ENCODE measurements at regions not wholly inside any gene's neighbourhood (a gene's known extent, or its start where the extent isn't known, plus 50 kb on each side); places are given as distances from the start of the nearest gene placed in this dataset.

DNA sequence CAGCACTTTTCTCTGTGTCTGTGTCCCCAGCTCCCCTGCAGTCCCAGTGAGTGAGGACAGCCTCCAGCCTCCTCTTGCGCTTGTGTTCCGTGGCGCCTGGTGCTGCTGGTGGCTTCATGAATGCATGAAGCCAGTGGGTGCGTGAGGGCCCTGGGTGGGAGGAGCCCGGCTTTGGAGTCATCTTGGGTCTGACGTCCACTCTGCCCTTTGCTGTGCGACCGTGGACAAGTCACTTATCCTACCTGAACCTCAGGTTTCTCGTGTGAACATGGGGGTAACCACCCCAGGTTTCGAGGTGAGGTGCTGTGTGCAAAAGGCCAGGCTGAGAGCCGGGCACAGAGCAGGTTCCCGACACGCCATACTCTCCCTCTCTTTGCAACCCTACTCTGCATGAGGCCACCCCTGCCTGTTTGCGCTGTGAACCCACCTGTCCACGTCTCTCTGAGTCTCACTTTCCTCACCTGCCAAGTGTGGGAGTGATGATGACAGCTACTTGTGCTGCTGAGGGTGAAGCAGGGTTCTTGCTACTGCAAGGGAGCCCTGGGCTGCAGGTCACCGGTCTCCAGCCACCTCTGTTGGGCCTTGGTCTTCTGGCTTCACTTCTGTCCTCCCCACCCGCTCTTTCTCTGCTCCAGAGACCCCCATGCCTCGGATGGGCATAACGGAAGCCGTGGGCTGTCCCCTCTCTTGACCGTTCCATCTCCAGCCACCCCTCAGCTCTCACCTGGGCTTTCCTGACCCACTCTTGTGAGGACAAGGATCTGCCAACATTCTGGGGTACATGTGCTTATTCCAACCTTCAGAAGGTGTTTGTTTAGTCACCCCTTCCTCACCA, 537.6 kb downstream of the TBC1D22A start:
- DNase-seq, result no peak

DNA sequence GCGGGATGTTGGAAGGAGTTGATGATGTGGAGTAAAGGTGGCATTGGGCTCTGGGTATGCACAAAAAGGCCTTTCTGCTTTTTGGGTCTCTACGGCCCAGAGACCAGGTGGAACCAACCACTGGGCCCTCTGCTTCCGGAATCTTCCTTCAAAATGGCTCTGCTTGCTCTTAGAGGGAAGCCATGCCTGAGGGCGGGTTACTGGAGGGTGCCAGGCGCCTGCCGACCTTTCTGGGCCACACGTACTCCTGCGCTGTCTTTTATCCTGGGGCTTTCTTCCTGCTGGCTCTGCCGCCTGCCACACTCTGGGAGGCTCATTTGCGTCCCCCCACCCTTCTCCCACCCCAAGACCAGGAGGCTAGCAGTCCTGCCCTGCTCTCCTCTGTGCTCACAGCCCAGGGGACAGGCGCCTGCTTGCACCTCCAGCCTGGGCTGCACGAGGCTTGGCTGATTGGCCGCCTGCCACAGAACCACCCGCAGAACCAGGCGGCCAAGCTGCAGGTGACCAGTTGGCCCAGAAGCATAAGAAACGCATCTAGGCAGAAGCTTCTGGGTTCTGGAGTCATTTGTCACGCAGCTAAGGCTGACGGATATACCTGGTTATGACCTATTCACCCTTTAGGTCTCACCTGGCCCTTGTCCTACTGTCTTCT, 536.9 kb downstream of the TBC1D22A start:
- DNase-seq, result no peak

DNA sequence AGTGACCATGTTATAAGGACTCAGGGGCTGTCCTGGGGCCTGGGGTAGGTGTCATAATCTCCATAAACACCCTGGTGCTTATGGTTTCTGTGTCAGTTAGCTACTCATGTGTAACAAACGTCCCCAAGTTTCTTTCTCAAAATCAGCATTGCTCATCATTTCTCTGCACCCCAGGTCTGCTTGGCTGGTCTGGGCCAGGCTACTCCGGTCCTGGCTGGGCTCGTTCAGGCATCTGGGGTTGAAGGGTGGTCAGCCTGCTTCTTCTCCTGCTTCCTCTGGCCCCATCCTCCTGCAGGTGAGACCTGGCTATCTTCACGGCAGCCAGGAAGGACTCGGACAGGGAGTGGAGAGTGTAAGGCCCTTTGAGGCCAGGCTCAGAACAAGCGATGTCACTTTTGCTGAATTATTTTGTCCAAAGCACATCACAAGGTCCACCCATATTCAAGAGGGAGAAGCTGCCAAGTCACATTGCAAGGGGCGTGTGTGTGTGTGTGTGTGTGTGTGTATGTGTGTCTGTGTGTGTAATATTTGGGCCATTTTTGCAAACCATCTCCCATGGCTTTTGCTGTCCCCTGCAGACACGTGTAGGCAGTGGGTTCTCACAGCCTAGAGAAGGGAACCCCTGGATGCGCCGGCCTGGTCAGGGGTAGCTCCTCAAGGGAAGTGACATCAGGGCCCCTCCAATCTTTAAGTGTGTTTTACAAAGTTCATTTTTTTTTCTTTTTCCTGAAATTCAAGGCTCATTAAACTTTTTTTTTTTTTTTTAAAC, 535.8 kb downstream of the TBC1D22A start:
- DNase-seq, result no peak

DNA sequence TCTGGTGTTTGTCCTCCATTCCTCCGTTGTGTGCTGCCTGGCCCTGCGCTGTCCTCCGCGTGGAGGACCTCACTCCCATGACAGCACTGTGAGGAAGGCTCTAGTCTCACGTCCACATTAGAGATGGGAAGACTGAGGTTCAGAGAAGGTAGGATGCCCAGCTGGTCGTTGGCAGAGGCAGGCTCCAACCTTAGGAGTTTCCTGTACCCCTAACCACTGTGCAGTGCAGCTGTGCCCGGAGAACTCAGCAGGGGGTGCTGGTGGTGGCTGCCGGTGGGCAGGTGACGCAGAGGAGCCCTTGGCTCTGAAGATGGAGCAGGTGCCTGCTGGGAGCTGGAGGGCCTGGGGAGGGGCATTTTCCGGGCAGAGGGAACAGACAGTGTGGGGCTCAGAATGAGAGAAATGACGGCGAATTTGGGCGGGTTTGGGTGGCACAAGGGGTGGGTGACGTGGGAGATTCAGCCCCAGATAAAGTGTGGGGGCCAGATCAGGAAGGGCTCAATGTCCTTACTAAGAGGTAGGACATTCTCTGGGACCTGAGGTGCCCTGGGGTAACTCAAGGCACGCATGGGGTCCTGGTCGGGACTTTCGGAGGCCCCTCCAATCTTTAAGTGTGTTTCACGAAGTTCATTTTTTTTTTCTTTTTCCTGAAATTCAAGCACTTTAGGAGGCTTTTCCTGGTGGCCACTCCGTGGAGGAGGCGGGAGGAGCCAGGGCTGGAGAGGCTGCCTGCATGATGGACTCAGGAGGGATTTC, 535.0 kb downstream of the TBC1D22A start:
- DNase-seq, result no peak

DNA sequence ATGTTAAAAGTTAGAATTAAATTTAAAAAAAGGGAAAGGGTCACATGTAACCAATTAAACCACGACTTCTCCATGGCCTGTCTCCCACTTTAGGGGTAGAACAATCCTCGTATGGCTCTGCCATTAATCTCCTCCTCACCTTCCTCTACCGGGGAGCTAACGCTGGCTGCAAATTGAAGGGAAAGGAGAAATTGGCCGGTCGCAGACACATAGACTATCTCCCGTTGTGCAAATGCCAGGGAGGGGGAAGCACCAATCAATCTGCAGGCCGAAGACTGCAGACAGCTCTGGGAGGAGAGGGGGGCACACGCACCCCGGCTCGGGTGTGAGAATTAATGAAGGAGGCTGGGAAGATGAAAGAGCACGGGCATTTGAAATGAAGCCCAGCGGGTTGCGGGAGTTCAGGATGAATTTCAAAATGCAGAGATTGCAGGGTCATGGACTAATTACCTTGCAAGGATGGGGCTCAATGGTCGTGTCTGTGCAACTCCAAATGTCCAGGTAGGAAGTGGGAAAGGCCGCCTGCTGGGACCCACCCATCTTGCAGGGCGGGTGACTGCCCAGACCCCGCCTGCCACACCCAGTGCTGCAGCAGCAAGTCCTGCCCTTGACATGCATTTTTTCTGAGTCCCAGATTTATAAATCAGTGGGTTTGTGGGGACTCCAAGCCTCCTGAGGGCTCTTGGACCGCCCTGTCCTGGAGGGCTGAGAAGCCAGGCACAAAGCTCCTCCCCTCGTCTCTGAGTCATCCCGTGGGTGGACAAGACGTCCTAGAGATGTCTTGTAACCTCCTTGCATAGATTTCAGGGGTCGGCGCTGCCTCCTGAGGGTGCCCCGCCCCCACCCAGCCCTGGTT, 534.2 kb downstream of the TBC1D22A start:
- no peak for DNase-seq

DNA sequence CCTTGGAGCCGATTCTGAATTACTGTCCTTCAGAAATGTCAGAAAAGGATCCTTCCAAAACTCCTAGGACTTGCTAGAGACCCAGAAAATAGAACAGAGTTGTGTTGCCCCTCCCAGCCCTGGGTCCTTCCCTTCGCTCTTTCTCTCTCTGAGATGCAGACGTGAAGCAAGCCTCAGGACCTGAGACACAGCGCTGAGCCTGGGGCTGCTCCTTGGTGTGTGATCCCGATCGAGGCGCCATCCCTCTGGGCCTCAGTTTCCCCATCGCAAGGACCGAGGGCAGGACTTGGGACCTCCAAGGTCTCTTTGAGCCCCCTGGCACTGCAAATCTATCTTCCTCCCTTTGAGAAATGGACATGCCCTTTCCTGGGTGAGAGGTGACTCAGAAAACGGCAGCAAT, 533.5 kb downstream of the TBC1D22A start:
- DNase-seq, result no peak

DNA sequence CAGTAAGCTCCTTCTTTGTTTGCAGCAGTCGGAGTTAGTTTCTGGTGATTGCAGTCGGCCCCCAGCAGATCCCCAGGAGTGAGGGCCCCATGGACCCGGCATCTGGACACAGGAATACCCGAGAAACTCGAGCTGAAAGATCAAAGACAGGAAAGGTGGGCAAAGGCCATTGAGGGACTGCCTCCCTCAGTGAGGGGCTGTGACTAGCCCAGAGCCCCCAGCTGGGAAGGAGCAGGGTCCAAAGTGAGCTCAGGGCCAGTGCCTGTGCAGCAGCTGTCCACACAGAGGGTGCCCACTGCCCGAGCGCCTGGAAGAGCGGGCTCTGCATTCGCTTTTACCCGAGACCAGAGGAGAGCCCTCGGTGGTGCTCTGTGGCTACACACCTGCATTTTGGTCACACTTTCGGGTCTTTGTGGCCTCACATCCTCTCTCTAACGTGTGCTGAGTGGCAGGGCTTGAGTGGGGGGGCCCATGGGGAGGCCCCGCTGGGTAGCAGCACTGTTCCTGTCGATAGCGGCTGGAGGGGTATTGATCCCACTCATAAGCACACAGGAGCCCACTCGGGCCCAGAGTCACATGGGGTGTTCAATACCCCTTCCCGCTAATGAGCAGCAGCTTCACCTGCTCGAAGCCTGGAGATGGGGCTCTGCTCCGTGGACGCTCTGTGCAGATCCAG, 532.9 kb downstream of the TBC1D22A start:
- no peak for DNase-seq

DNA sequence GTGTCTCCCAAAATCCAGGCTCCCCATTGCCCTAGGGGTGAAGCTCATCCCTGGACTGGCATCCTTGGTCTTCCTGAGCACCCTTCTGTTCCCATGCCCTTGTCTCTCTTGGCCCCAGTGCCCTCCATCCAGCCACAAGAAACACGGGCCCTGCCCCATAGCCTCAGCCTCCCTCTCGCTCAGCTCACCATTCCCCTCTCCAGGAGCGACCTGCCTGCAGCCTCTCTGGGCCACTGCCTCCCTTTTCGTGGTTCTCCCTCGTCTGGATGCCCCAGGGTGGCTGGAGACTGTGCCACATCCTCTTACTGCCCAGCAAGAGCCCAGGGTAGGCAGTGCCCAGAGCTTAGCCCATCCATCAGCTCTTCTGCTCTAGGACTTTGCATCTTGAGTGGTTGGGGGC, 532.1 kb downstream of the TBC1D22A start:
- DNase-seq, result no peak

DNA sequence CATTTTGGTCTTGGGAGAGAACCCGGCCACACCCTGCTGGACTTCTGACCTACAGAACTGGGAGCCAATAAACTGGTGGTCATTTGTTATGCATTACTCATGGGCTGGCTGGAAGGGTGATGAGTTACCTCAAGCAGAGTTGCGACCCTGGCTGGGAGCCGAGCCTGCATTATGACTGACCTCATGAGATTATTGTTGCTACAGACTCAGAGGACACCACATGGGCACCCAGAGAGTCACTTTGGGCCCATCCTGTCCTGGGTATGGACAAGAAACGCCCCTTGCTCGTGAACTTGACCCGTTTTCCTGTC, 531.7 kb downstream of the TBC1D22A start:
- no peak for DNase-seq

DNA sequence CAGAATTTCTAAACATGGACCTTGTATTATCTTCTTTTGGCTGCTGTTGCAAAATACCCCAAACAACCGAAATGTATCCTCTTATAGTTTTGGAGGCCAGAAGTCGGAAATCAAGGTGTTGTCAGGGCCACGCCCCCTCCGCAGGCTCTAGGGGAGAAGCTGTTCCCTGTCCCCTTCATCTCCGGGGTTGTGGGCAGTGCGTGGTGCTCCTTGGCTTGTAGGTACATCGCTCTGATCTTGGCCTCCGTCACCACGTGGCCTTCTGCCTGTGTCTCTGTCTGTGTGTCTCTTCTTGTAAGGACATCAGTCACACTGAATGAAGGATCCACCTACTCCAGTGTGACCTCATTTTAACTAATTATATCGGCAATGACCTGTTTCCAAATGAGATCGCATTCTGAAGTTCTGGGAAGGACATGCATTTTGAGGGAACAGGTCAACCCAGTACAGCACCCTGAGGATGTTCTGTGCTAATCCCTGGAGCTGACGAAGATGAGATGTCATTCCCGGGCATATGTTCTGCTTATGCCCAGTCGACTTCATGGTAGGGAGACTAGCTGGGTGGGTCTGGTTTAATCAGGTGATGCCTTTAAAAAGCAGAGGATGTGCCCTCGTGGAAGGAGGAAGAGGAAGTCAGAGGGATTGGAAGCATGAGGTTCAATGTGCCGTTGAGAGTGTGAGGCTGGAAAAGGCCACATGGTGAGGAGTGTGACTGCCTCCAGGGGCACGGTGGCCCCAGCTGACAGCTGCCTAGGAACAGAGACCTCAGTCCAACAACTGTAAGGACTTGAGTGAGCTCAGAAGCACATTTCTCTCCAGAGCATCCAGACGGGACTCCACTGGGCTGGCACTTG, 531.1 kb downstream of the TBC1D22A start:
- DNase-seq, result no peak

DNA sequence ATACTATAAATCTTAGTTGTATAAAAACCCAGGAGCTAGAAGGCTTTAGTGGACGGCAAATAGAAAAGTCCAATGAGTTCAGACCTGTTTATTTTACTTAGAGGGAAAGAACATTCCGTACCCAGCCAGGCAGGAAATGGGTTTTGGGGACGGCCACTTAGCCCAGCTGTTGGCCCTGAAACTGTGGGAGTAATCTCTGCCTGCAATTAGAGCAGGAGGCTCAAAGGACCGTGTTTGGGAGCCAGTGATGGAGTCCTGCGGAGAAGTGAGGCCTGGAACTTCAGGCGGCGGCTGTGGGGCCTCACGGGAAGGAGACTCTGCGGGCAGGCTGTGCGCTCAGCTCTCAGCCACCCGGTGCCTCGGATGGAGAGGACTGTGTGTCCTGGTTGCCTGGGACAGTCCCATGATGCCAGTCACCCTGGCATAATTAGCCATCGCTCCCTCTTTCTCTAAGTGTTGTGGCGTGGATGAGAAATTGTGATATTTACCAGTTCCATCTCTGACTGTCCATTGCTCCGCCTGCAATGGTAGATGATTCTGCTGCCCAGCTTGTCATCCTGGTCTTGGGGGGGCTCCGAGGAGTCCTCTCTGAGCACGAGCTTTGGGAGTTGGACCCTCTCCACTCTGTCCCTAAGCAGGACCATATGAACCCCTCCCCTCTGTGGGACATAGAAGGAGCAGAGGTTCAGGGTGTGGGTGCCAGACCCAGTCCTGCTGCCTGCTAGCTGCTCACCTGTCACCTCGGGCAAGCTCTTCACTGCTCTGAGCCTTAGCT, 530.3 kb downstream of the TBC1D22A start:
- DNase-seq, result no peak

DNA sequence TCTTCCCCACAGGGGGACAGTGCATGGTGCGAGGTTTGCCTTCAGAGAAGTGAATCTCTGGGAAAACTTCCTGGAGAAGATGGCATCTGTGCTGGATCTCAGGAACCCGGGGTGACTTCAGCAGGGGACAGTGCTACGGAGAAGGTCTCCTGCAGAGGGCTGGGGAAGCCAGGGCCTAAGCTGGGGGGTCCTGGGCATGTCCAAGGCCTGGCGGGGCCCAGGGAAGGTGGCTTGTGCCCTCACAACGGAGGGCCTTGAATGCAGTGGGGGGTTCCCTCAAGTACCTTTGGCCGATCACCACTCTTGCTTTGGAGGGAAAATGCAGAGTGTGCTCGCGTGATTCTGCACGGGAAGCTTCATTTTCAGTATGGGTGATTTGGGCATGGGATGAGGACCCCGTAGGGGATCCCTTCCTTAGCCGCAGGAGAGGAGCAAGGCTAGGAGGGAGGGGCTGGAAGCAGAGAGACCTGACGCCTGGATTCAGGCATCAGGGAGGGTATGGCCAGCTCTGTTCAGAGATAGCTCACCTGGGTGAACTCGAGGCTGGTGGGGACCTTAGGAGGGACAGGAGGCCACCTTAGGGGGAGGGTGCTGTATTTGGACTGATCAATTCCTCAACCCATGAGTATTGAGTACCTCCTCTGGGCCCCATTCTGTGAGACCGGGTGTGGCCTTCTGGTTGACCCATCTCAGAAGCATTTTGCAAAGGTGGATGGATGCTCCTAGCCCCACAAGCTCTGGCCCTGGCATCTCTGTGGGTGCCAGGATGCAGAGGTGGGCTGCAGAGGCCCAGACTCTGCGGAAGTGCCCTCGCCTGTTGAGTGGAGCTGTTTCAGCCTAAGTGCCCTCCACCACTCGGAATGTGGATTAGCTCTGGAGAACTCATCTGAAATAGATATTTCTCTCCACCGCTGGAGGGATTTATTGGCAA, 529.4 kb downstream of the TBC1D22A start:
- no peak for DNase-seq

DNA sequence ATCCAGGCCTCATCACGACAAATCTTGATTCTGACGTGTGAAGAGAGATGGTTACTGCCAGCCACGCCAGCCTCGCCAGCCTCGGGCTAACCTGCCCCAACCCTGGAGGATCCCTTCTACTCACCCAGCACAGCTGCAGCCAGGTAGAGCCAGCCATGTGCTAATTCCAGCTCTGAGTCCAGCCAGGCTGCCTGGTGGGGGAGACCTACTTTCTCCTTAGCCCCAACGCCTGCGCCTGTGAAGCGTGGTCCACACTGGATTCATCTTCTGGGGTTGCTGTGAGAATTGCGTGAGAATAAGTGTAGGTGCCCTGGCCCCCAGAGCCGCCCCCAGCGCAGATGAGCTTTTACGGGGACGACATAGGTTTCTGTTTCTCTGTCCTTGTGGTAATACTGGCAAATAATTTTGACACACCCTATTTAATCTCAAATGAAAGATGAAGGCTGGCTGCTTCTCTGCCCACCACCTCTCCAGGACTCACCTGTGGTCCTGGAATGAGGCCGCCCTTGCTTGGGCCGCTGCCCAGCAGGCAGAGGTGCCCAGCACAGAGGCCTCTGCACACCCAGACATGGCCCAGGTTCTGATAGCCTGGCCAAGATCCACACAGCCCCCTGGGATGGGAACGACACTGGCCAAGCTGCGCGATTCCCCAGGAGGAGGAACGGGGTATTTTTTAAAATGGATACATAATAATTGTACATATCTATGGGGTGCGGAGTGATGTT, 528.4 kb downstream of the TBC1D22A start:
- no peak for DNase-seq

DNA sequence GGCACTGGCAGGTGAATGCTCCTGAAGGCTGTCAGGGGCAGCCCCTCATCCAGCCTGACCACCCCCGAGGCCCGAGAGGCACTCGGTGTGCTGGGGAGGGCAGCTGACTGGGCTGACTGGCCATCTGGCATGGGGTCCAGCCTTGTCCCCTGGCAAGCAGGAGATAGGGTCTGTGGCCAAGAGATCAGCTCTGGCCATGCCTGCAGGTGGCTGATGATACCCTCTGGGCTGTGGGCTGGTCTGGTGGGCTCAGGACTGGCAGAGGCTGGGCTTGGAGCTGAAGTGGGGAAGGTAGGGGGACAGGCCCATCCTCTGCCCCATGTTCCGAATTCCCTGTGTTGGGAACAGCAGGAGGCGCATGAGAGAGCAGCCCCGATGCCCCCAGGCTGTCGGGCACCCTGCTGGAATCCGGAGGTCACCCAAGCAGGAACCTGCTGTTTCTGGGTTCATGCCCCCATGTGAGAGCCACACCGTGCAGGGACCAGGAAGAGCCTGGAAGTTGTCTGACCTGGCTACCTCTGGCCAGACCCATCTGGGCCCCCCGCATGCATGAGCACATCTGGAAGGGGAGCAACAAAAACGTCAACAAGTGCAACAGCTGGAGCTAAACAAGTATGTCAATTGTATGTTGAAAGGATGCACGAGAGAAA, 527.0 kb downstream of the TBC1D22A start:
- no peak for DNase-seq

DNA sequence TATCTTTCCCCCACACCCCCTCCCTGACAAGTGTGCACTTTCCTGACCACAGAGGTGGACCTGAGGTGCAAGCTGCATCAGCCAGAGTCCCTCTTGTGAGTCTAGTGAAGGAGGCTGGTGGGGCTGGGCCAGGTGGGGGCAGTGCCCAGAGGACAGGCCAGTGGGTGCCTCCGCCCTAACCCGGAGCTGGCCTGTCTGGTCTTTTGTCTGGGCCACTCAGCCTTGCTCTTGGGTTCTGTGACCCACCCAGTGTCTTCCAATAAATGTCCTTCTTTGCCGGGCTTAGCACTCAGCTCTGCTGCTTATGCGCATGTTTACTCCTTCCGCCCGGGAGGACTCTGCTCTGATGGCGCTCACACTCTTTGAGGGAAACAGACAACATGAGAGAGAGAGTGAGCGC, 526.2 kb downstream of the TBC1D22A start:
- no peak for DNase-seq

DNA sequence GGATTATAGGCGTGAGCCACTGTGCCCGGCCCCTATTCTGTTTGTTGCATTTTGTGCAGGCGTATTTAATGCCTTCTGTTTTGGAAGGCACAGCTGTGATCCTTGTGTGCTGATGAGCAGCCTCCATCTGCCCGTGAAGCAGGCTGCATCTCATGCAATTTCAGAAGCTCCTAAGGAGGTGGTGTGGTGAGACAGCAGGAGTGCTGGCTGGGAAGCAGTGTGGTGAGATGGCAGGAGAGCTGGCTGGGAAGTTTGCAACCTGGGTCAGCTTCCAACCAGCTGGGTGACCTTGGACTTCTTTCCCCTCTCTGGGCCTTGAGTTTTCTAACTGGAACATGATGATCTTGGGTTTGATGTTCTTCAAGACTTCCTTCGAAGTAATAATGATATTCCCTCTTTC, 525.1 kb downstream of the TBC1D22A start:
- DNase-seq, result no peak

DNA sequence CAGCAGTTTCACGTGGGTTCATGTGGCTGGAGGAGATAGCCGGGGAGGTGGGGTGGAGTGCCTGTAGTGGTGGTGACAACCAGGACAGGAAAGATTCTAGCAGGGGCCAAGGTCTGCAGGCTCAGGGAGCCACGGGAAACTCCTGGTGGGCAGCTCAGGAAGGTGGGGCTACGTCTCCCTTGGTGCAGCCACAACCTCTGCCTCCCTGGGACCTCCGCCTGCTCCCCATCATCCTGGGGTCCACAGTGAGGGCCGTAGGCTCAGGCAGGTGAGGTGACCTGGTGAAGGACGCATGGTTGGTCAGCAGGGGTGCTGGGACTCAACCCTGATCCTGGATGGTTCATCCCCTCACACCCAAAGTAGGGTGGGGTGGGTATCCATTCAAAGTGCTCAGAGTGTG, 524.1 kb downstream of the TBC1D22A start:
- no peak for DNase-seq

Measured in bone marrow (tissue), 2 donors.